MG63 (cell line): ENCODE measurements at regions not wholly inside any gene's neighbourhood (a gene's known extent, or its start where the extent isn't known, plus 50 kb on each side); places are given as distances from the start of the nearest gene placed in this dataset.

Experiments
- DNase-seq: peaks from one replicate; pipeline ENCODE4 v3.0.0-alpha.2; 2020
- H3K27me3 ChIP-seq: fragments of 250-450 bp; sonication (Bioruptor Pico); 2 replicates; pipeline ENCODE4 v1.5.1; 2020; ENCODE audit warnings: mild to moderate bottlenecking, moderate library complexity
- H3K36me3 ChIP-seq: fragments of 250-450 bp; sonication (Bioruptor Pico); 2 replicates; pipeline ENCODE4 v1.5.1; 2020; ENCODE audit warnings: mild to moderate bottlenecking, moderate library complexity
- H3K4me3 ChIP-seq: fragments of 250-450 bp; sonication (Bioruptor Pico); 2 replicates; pipeline ENCODE4 v1.5.1; 2020; ENCODE audit warnings: mild to moderate bottlenecking, moderate library complexity
- H3K9me3 ChIP-seq: fragments of 250-450 bp; sonication (Bioruptor Pico); 2 replicates; pipeline ENCODE4 v1.5.1; 2020; ENCODE audit warnings: mild to moderate bottlenecking, moderate library complexity

- no peak for DNase-seq
- Histone ChIP-seq H3K9me3 (0 out of 2 replicates have a peak, but pooled peaks cover 2% of the 10 kb centered on the region), H3K27me3 (no peaks in the 10 kb centered on the region), H3K36me3 (no peaks in the 10 kb centered on the region), H3K4me3 (no peak overlapping the region)
These were observed 70.7 kb upstream of the KCNMB2 start for GRCh38 chr3:178465260-178466180.

GRCh38 chr3:178472941-178473340 is 63.3 kb upstream of the KCNMB2 start:
- Histone ChIP-seq H3K4me3 (no peak overlapping the region), H3K27me3 (no peaks in the 10 kb centered on the region), H3K9me3 (no peaks in the 10 kb centered on the region), H3K36me3 (no peaks in the 10 kb centered on the region)
- DNase-seq = no peak

- H3K4me3 ChIP-seq = no peak overlapping the region
- H3K36me3 ChIP-seq = no peaks in the 10 kb centered on the region
- no peaks in the 10 kb centered on the region for H3K9me3 ChIP-seq
- no peak for DNase-seq
- no peaks in the 10 kb centered on the region for H3K27me3 ChIP-seq
These were observed 61.7 kb upstream of the KCNMB2 start for GRCh38 chr3:178474526-178474925.

- H3K36me3 ChIP-seq = no peaks in the 10 kb centered on the region
- no peak for DNase-seq
- no peaks in the 10 kb centered on the region for H3K9me3 ChIP-seq
- no peak overlapping the region for H3K4me3 ChIP-seq
- no peaks in the 10 kb centered on the region for H3K27me3 ChIP-seq
These were observed 61.2 kb upstream of the KCNMB2 start for GRCh38 chr3:178475062-178475461.

- peak; percentile 77 for DNase-seq
- H3K36me3 ChIP-seq = no peaks in the 10 kb centered on the region
- H3K9me3 ChIP-seq = no peaks in the 10 kb centered on the region
- no peak overlapping the region for H3K4me3 ChIP-seq
- H3K27me3 ChIP-seq = no peaks in the 10 kb centered on the region
These were observed 59.4 kb upstream of the KCNMB2 start for GRCh38 chr3:178476886-178477285.

- no peaks in the 10 kb centered on the region for H3K36me3 ChIP-seq
- no peak overlapping the region for H3K4me3 ChIP-seq
- no peaks in the 10 kb centered on the region for H3K9me3 ChIP-seq
- no peak for DNase-seq
- no peaks in the 10 kb centered on the region for H3K27me3 ChIP-seq
These were observed 56.8 kb upstream of the KCNMB2 start for GRCh38 chr3:178479446-178479845.

GRCh38 chr3:178479860-178480259 is 56.4 kb upstream of the KCNMB2 start:
- no peak for DNase-seq

GRCh38 chr3:178480274-178480673 is 56.0 kb upstream of the KCNMB2 start:
- Histone ChIP-seq H3K4me3 (no peak overlapping the region), H3K27me3 (no peaks in the 10 kb centered on the region)
- no peak for DNase-seq

More at GRCh38 chr3:178479860-178480259, 56.4 kb upstream of the KCNMB2 start:
- Histone ChIP-seq H3K27me3 (no peaks in the 10 kb centered on the region), H3K36me3 (no peaks in the 10 kb centered on the region), H3K9me3 (no peaks in the 10 kb centered on the region), H3K4me3 (no peak overlapping the region)

GRCh38 chr3:178480795-178481194 is 55.4 kb upstream of the KCNMB2 start:
- no peaks in the 10 kb centered on the region for H3K27me3 ChIP-seq

More at GRCh38 chr3:178480274-178480673, 56.0 kb upstream of the KCNMB2 start:
- H3K36me3 ChIP-seq = no peaks in the 10 kb centered on the region
- no peaks in the 10 kb centered on the region for H3K9me3 ChIP-seq

GRCh38 chr3:178482981-178483380 is 53.3 kb upstream of the KCNMB2 start:
- no peaks in the 10 kb centered on the region for H3K9me3 ChIP-seq
- H3K27me3 ChIP-seq = no peaks in the 10 kb centered on the region
- no peaks in the 10 kb centered on the region for H3K36me3 ChIP-seq
- peak; percentile 76 for DNase-seq
- H3K4me3 ChIP-seq = no peak overlapping the region

More at GRCh38 chr3:178480795-178481194, 55.4 kb upstream of the KCNMB2 start:
- Histone ChIP-seq H3K4me3 (no peak overlapping the region), H3K36me3 (no peaks in the 10 kb centered on the region), H3K9me3 (no peaks in the 10 kb centered on the region)
- no peak for DNase-seq

GRCh38 chr3:178483704-178484103 is 52.5 kb upstream of the KCNMB2 start:
- Histone ChIP-seq H3K9me3 (no peaks in the 10 kb centered on the region), H3K27me3 (no peaks in the 10 kb centered on the region), H3K36me3 (no peaks in the 10 kb centered on the region), H3K4me3 (no peak overlapping the region)
- no peak for DNase-seq

- no peaks in the 10 kb centered on the region for H3K36me3 ChIP-seq
- DNase-seq = peak; percentile 94
These were observed 50.5 kb upstream of the KCNMB2 start for GRCh38 chr3:178485756-178486155.

More at GRCh38 chr3:178485756-178486155, 50.5 kb upstream of the KCNMB2 start:
- no peak overlapping the region for H3K4me3 ChIP-seq
- no peaks in the 10 kb centered on the region for H3K9me3 ChIP-seq
- H3K27me3 ChIP-seq = no peaks in the 10 kb centered on the region
